GM21825 (cell line): ENCODE measurements at regions not wholly inside any gene's neighbourhood (a gene's known extent, or its start where the extent isn't known, plus 50 kb on each side); places are given as distances from the start of the nearest gene placed in this dataset.

ENCODE experiments used
- ATAC-seq: cut with Tn5 transposase; IDR thresholded peaks from one replicate; pipeline ENCODE4 v1.9.1; 2021; ENCODE audit warnings: mild to moderate bottlenecking, moderate library complexity; ENCODE audit not compliant: unreplicated experiment

DNA sequence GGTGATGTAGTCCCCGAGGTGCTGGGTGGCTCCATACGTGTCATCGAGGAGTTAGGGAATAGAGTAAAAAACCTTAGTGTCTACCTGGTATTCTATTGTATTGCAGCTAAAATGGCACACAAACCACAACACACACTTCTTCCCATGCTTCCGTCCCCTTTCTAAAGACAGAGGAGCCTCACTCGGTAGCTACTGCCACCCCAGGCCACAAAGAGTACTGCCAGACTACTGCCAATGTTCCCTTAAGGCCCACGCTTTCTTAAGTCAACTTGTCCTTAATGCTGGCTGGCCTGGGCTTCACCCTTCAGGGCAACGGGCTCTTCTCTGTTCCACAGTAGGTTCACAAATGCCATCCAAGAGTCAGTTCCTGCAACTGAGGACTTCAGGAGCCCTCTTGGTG is 673.0 kb downstream of the ELAVL2 start:
- no peak for ATAC-seq

DNA sequence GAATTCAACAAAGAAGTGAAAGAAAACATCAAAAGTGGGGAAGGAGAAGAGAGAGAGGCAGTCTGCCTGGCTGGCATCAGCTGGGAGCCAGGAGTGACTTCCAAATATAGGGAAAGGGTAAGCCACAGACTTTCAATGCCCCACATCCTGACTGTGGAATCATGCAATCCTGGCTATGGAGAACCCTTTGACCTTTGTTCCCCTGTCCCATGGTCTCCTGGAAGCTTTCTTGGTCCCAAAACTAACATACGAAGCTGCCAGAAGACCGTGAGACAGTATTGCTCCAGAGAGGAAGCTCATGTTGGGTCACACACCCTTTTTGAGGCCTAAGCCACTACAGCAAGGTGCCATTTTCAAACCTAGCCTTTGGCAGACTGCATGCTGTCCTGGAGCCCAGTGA is 665.5 kb downstream of the ELAVL2 start:
- no peak for ATAC-seq

DNA sequence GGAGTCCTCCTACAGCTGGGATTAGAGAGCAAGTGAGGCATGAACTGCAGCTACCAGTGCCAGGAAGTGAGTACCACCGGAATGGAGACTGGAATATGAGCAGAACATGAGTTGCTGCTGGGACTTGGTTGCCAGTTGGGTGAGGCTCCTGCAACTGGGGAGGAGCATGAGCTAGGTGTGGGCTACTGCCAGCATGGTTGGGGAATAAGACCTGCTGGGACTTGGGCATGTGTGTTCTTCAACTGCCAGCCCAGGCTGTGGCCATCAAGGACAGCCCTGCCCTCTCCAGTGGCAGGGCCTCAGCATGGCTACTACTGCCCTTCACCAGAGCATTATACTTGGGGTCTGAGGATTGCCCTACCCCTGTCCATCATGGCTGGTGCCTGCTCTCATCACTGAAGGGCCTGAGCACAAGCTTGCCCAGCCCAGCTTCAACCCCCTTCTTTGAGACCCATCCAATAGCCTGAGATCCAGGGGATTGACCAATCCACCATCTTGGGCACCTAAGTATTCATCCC is 665.0 kb downstream of the ELAVL2 start:
- no peak for ATAC-seq

DNA sequence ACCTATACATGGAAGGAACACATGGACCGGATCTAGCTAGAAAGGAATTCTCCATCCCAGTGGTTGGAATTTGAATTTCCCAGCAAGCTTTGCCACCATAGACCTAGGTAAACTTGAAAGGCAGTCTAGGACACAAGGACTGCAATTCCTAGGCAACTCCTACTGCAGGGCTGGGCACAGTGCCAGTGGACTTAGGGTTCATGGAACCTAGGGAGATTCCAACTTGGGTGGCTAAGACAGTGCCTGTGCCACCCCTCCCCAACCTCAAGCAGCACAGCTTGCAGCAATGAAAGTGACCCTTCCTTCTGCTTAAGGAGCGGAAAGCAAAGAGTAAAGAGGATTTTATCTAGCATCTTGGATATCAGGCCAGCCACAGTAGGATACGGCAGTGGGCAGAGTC is 663.3 kb downstream of the ELAVL2 start:
- no peak for ATAC-seq

DNA sequence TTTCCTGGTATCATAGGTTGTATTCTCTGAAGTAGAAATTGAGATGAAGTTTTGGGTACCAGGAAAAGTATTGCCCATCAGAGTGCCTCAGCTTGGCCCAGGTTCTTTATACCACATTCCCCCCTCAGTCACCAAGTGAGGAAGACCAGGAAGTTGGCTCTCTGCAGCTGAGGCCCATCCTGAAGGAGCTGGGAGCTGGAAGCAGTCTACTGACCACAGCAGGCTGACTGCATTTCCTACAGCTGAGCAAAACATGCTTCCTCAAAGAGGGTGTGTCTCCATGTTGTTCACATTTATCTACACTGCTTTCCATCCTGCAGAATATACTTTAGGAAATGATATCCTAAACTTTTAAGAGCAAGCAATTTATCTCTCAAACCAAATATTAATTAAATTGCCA is 654.6 kb downstream of the ELAVL2 start:
- no peak for ATAC-seq

DNA sequence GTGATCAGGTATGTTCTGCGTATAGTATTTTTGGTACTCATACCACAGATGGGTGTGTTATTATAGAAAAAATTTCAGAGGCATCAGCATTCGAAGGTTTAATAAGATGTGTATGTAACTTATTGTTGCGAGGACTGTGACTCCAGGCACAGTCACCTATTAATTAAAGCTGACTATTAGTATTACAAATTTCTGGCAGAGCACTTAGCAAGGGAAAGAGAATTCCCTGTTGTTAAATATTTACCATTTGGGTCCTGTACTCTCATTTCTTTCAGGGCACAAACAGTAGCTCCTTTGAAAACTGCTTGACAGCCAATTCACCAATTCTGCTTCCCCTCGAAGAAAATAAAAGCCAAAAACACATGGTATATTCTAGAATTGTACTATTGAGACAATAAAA is 653.8 kb downstream of the ELAVL2 start:
- no peak for ATAC-seq

DNA sequence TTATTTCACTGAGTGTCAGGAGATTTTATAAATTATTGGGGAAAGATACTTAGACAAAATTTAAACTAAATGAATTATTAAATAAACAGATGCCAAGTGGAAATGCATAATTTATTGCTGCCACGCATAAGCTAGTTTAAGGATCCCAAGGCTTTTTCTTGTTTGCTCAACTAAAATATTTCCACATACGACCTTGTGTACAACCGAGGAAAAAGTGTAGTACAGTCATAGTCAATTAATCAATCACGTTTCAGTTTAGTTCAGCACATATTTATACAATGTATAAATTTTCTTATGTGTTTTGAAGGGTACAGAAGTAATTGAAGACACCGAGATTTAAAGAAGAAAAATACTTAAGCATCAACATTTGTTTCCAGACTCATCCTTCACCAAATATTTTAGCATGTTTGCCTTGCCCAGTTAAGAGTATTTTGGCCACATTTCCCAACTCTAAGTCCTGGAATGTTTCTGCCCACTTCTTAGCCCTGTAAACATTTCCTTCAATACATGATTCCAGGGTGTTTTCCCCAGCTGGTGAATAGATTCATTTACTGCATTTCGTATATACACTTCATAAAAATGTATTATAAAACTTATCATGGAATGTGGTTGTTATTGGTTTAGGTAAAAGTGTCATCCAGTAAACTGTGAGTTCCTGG is 652.9 kb downstream of the ELAVL2 start:
- no peak for ATAC-seq

DNA sequence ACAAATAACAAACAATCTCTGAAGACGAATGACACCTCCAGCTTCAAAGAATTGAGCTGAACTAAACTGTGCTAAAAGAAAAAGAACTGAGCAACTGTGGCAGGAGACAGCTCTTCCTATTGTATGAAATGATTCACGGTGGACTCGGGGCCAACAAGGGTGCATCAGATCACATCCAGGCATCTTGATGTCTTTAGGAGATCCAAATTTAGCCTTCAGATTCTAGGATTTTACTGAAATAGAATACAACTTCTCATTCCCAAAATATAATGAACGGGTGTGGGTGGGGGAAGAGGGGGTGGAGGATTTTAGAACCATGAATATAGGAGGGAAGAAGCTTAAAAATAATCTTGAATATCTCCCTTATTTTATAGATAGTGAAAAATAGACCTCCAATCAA is 631.8 kb downstream of the ELAVL2 start:
- no peak for ATAC-seq

DNA sequence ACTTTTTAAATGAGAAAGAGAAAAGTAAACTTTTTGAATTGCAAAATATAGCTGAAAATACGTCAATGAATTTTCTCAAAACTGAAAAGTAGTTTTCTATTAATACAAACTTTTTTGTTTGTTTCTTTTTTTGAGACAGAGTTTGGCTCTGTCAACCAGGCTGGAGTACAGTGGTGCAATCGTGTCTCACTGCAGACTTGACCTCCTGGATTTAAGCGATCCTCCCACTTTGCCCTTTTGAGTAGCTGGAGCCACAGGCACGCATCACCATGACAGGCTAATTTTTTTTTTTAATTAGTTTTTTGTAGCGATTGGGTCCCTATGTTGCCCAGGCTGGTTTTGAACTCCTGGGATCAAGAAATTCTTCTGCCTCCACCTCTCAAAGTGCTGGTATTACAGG is 610.4 kb downstream of the ELAVL2 start:
- ATAC-seq: no peak

DNA sequence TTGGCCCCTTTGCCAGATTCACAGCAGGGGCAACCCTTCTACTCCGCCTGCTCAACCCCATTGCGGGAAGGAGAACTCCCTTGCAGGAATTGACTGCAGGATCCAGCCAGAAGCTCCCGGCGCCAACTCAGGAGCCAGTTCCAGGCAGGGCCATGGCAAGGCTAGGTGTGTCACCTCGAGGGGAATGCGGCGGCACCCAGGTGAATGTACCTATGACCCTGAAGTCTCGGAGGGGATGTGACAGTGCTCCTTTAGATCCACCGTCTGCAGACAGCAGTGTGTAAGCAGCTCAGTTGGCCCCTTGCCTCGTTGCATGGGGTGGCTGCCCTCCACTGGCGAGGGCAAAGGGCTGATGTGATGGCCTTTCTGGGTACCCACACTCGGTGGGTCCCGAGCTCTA is 606.6 kb downstream of the ELAVL2 start:
- ATAC-seq: no peak

DNA sequence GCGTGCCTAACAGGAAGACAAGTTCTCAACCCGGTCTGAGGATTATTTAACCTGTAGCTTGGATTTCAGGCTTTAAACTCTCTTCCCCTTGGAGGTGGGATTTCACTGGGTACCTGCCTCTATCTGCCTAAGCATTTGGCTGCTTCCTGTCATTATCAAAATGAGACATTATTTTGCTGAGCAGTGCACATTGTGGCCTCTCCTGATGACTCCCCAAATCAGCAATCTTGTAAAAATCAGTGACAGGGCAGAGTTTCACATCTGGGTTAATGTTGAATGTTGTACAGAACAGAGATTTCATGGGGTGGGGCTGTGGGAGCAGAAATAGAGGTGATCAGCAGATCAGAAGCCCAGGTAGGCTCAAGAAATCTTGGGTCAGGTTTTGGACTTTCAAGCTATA is 605.9 kb downstream of the ELAVL2 start:
- no peak for ATAC-seq

DNA sequence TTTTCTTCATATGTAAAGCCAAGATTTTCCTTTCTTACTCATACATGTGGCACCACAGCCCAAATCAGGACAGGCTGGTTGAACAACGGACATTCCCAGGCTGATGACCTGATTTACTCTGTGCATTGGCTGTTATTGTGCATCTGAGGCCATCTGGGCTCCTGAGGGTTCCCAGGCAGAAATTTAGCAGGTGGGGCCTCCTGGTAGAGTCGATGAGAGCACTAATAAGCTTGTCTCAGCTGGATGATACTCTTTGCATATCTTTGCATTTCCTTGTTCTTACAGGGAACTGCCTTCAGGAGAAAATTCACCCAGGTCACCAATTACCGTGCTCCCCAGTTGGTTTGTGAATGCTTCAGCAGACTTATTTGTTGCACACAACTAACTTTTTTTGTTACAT is 605.1 kb downstream of the ELAVL2 start:
- no peak for ATAC-seq

DNA sequence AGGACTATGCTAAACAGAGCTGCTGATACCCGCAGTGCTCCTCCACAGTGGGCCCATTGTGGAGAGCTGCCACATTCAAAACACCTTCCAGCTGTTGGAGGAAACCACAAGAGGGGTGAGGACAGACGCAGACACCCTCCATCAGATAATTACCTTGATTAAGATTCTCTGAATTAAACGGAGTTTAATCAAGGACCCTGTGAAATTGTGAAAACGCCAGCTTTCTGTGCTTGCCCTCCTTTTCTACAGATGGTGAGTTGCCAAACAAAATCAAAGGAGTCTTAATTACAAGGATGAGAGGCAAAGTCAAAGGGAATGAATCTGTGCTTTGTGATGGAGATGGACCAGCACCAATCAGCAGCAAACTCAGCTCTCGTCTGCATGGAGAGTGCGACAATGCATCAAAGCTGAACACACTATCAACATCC is 596.1 kb downstream of the ELAVL2 start:
- ATAC-seq: no peak

DNA sequence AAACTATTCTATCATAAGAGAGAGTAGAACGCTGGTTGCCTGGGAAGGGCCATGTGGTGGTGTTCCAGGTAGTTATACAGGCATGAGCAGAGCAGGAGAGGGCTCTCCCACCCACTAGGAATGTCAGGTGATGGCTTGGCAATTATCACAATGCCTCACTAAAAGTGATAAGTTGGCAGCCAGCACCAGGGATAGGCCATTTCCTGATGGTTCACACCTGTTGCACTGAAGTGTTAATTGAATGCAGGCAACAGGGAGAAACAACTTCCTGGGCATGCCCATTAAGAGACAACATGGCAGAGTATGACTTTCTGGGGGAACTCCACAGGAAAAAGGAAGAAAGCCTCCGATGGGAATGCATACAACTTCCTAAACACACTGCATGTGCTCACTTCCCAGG is 593.2 kb downstream of the ELAVL2 start:
- no peak for ATAC-seq

DNA sequence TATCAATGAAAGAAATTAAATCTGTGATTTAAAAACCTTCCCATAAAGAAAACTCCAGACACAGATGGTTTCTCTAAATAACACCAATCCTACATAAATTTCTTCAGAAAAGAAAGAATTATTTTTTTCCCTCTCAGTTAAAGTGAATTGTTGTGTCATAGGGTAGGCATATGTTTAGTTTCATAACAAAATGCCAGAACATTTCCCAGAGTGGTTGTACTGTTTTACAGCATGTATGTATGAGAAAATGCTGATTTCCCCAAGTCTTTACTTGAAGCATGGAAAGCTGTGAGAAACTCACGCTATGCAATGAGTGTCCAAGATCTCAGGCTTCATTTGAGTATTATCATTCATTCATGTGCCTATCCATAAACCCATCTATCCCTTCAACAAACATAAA is 582.5 kb downstream of the ELAVL2 start:
- no peak for ATAC-seq

DNA sequence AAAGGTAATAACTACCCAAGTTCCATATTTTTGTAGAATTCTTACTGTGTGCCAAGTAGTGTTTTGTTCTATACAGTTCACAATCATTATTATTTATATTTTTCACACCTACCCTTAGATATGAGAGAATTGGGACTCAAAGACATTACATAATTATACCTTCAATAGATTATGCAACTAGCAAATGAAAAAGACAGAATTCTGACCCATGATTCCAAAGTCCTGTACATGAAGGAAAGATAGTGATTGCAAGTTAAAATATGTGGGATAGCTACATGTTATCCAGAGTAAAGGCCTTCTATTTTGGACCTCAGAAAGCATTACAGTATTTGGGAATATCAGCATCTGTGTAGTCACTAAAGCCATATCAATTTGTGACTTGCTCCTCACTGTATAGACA is 581.0 kb downstream of the ELAVL2 start:
- ATAC-seq: no peak

DNA sequence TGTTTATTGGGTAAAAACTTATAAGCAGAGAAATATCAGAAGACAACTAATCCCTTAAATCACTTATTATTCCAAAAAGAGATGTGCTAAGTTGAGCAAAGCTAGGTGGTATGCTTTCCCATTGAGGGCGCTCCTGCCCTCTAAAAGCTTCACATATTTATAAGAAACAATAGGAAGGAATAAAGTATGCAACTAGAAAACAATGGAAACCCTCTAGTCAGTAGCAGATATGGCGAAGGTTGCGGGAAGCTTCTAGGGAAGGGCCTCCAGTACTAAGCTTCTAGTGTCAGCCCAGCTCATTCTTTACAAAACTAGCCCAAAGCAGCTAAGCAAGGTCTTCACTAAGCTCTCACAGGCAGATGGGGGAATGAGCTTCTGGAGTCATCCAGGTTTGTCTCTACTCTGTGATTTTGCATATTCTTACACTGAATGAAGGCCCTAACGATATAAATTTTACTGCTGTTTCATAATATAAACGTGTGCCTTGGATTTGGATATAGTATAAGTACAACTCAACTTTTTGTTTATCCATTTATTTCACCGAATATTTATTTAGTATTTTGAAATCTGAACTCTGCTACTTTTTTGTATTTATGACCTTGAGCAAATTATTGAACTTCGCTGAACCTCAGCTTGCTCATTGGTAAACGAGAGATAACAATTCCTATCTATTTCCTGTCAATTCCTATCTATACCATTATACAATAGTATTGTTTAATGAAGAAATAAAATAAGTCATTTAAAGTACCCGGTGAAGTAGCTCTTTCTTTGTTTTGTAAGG is 571.4 kb downstream of the ELAVL2 start:
- no peak for ATAC-seq

DNA sequence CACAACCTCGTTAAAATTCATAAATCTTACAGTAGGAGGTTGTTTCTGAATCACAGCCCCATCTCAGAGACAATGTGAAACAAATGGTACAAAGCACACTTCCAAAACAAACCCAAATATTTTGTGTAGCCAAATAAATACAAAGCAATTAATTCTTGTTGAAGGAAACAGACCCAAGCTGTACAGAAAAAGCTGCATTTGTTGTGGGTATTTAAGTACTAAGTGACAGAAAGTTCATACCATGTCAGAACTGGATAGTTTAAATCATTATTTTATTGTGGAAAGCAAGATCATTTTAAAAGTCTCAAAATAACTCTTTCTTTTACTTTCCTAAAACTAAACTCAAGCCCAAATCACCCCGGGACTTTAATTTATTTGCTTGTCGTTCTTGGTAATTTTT is 570.7 kb downstream of the ELAVL2 start:
- ATAC-seq: no peak

DNA sequence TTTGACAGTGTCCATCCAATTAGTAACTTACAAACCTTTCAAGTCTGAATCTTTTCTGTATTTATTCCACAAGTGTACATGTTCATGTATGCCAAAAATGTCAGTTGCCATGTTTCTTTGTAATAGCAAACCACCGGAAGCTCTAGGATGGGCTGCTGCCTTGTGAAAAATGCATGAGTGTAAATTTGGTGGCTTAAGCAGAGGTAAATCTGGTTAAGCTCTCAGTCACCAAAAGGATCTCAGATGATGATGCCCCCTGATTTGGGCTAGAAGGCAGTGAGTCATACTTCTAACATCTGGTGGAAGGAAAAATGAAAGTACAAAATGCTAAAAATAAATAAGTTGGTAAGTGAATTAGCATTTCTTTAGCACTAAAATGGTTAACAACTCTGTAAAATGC is 567.5 kb downstream of the ELAVL2 start:
- ATAC-seq: no peak

DNA sequence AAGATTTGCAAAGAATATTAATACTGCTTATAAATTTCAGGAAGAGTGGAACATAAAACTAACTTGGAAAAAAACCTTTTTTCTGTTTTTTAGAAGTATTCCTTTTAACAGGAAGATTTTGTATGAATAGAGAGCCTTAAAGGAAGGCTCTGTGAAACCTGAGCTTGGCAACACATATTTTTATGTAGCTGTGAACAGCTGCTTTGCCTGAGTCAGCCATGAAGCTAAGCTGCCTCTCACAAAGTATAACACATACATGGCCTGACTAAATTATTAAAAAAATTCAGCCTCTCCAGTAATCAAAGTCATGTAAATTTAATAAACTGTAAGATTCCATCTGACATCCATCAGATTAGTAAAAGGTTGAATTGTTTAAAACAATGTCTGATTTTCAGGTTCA is 547.5 kb downstream of the ELAVL2 start:
- ATAC-seq: no peak

DNA sequence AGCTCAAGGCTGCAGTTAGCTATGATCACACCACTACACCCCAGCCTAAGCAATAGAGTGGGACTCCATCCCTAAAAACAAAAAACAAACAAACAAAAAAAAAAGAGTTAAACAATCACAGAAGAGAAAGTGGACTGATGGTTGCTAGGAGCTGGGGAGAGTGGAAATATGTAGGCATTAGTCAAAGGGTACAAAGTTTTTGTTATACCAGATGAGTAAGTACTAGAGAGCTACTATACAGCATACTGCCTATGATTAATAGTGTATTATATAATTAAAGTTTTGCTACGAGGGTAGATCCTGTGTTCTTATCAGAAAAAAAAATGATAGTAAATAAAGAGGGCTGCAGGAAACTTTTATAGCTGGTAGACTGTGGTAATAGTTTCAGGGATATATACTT is 538.6 kb downstream of the ELAVL2 start:
- ATAC-seq: no peak

DNA sequence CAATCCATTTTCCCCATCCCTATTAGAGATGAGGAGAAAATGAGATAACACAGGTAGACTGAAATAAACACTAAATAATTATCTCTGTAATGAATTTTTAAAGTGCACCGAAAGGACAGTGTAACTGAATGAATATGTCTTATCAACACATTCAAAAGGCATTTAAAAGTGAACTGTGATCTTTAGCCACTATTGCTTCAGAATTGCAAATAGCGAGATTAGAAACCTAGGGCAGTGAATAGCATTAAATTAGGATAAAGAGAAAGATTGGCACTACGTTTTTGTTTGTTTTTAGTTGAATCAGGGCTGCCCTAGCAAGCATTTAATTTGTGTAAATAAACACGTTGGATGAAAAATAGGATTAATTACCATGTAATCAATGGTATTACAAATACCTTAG is 537.5 kb downstream of the ELAVL2 start:
- ATAC-seq: no peak

DNA sequence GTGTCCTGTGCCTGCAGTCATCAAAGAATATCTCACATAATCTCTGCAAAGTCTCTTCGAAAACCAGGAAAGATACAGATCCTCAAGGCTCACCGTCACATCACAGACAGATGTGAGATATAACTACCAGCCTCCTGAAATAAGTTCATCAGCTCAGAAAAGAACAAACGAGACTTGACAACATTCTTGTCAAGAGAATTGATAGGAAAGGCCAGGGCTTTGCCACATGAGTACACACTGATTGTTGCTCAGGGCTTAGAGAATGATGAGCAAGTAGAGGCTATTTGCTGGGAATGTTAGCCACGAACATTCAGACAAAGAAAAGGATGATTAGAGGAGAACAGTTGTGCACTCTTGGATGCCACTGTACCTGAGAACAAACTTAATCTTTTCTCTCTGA is 535.1 kb downstream of the ELAVL2 start:
- no peak for ATAC-seq
